Breast epithelium (tissue), 3 donors: ENCODE measurements at regions not wholly inside any gene's neighbourhood (a gene's known extent, or its start where the extent isn't known, plus 50 kb on each side); places are given as distances from the start of the nearest gene placed in this dataset.

ENCODE experiments used
- CTCF ChIP-seq, 3 donors: fragments of 450-650 bp; IDR thresholded peaks; one replicate each; pipeline ENCODE4 v1.5.1; 2016 to 2017; ENCODE audit warnings: antibody characterized with exemption in 3 of 3, mild to moderate bottlenecking in 3 of 3, moderate library complexity in 3 of 3
- POLR2A ChIP-seq: fragments of 450-650 bp; IDR thresholded peaks from one replicate; pipeline ENCODE4 v1.6.1; 2016; ENCODE audit warnings: antibody characterized with exemption, mild to moderate bottlenecking, moderate library complexity

- TF ChIP-seq POLR2A (no peak), CTCF (IDR thresholded peaks at IDR 0.05) (no peak)
Measured at GRCh38 chr7:106180721-106181120, 68.6 kb upstream of the SYPL1 start.
